ENCODE measurements at regions not wholly inside any gene's neighbourhood (a gene's known extent, or its start where the extent isn't known, plus 50 kb on each side); places are given as distances from the start of the nearest gene placed in this dataset.

DNA sequence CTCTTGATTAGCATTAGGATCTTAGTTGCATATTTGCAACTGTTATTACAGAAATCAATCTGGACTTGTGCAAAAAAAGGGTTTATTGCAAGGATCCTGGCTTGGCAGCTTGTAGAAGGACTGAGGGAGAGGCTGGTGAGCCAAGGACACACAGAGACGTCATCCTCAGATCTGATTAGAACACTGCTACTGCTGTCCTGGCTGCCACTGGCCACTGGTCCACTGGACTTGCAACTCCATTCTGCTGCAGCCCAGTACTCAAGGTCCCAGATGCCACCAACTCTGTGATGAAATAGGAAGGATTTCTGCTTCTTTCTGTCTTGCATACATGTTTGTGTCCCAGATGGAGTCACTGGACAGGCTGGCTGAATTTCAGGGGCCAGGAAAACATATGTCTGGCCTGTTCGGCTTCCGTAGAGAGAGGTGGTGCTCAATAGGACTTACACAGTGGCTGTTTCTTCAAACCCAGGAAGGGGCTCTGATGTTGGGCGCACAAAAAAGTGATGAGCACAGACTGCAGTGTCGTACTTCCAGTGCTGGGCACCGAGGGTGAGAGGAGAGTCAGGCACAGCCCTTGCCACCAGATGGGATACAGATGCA lies 68.9 kb upstream of the SH3PXD2B start:
- TF ChIP-seq, protein P1, sequence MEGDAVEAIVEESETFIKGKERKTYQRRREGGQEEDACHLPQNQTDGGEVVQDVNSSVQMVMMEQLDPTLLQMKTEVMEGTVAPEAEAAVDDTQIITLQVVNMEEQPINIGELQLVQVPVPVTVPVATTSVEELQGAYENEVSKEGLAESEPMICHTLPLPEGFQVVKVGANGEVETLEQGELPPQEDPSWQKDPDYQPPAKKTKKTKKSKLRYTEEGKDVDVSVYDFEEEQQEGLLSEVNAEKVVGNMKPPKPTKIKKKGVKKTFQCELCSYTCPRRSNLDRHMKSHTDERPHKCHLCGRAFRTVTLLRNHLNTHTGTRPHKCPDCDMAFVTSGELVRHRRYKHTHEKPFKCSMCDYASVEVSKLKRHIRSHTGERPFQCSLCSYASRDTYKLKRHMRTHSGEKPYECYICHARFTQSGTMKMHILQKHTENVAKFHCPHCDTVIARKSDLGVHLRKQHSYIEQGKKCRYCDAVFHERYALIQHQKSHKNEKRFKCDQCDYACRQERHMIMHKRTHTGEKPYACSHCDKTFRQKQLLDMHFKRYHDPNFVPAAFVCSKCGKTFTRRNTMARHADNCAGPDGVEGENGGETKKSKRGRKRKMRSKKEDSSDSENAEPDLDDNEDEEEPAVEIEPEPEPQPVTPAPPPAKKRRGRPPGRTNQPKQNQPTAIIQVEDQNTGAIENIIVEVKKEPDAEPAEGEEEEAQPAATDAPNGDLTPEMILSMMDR (IDR thresholded peaks at IDR 0.05): no peak
- TF ChIP-seq POLR2A (IDR thresholded peaks at IDR 0.05): no peak
